Small intestine (tissue), 7 donors: ENCODE measurements at regions not wholly inside any gene's neighbourhood (a gene's known extent, or its start where the extent isn't known, plus 50 kb on each side); places are given as distances from the start of the nearest gene placed in this dataset.
"Not testable (repeated sequence)": the region's sequence is repeated elsewhere in the genome, so short reads cannot be mapped to it uniquely, and the experiment has no call there.

Experiments
- DNase-seq, 2 donors: peaks; one replicate each; pipeline versions ENCODE4 v3.0.0 to v3.0.0-alpha.2; 2013
- FAIRE-seq: peaks from 2 replicates; lab custom pipeline; 2012; peaks lifted over from hg19 to GRCh38; lab: Jason Lieb, UNC
- H3K27ac ChIP-seq, 3 donors: one replicate each; pipeline ENCODE4 v1.5.1; 2013; ENCODE audit warnings: low read length in 2 of 3, mild to moderate bottlenecking in 2 of 3, control low read depth in 1 of 3, inconsistent platforms in 1 of 3, low read depth in 1 of 3, moderate library complexity in 1 of 3
- H3K27me3 ChIP-seq, 3 donors: one replicate each; pipeline ENCODE4 v1.6.1; 2013; ENCODE audit warnings: low read length in 3 of 3, inconsistent platforms in 1 of 3; ENCODE audit not compliant: control insufficient read depth in 3 of 3, insufficient read depth in 3 of 3
- H3K36me3 ChIP-seq, 3 donors: one replicate each; pipeline ENCODE4 v1.6.1; 2013; ENCODE audit warnings: low read length in 3 of 3, inconsistent platforms in 1 of 3, low read depth in 1 of 3, mild to moderate bottlenecking in 1 of 3, moderate library complexity in 1 of 3; ENCODE audit not compliant: control insufficient read depth in 3 of 3, insufficient read depth in 2 of 3
- H3K4me1 ChIP-seq, 3 donors: one replicate each; pipeline ENCODE4 v1.6.1; 2013; ENCODE audit warnings: low read length in 2 of 3, inconsistent platforms in 1 of 3, low read depth in 1 of 3, mild to moderate bottlenecking in 1 of 3, moderate library complexity in 1 of 3; ENCODE audit not compliant: control insufficient read depth in 3 of 3, insufficient read depth in 2 of 3
- H3K4me3 ChIP-seq, 3 donors: one replicate each; pipeline ENCODE4 v1.5.1; 2013; ENCODE audit warnings: low read length in 3 of 3, control low read depth in 1 of 3, inconsistent platforms in 1 of 3, low read depth in 1 of 3, mild to moderate bottlenecking in 1 of 3, moderate library complexity in 1 of 3
- H3K9me3 ChIP-seq, 2 donors: one replicate each; pipeline ENCODE4 v1.6.1; 2013; ENCODE audit warnings: low read depth in 1 of 2, low read length in 1 of 2; ENCODE audit not compliant: control insufficient read depth in 2 of 2, insufficient read depth in 1 of 2
- WGBS, 3 donors: extraction: QIAGEN DNeasy Blood & Tissue Kit; methylation state at CpG; one replicate each; pipeline ENCODE4 v1.1.7; 2013; 5-methylcytosine and 5-hydroxymethylcytosine counted together
- donor health status: healthy with polysubstance abuse.
- donor health status: control.
- donor health status: control.
- donor health status: Bipolar disorder and iron deficiency.
- donor health status: healthy.

- Histone ChIP-seq H3K36me3 (no peaks in the 10 kb centered on the region), H3K4me1 (no peaks in the 10 kb centered on the region), H3K27me3 (no peaks in the 10 kb centered on the region), H3K27ac (no peak overlapping the region), H3K4me3 (no peak overlapping the region), H3K9me3 (peaks cover 2 to 8% of the 10 kb centered on the region in 2 donors)
- FAIRE-seq (no peak), DNase-seq (no peak)
These were observed 1614.7 kb downstream of the KHDRBS2 start for GRCh38 chr6:60671369-60671768.

GRCh38 chr6:60670036-60670435, 1616.0 kb downstream of the KHDRBS2 start:
- H3K4me1 ChIP-seq: no peaks in the 10 kb centered on the region
- DNase-seq: no peak
- FAIRE-seq: no peak
- H3K36me3 ChIP-seq: no peaks in the 10 kb centered on the region
- no peaks in the 10 kb centered on the region for H3K27me3 ChIP-seq
- H3K9me3 ChIP-seq: peaks cover 2 to 12% of the 10 kb centered on the region in 2 donors
- no peak overlapping the region for H3K27ac ChIP-seq
- no peak overlapping the region for H3K4me3 ChIP-seq

GRCh38 chr6:60668428-60668827, 1617.6 kb downstream of the KHDRBS2 start:
- Histone ChIP-seq H3K27ac (no peak overlapping the region), H3K4me3 (no peak overlapping the region), H3K27me3 (no peaks in the 10 kb centered on the region), H3K4me1 (no peaks in the 10 kb centered on the region), H3K9me3 (peaks cover 2 to 13% of the 10 kb centered on the region in 2 donors), H3K36me3 (no peaks in the 10 kb centered on the region)
- WGBS, 3 donors: 35 to 65% (median 41%) methylated on average over 1 of the region's 1 CpG
- DNase-seq (no peak), FAIRE-seq (no peak)

- H3K4me3 ChIP-seq: not testable (repeated sequence)
These were observed 1622.8 kb downstream of the KHDRBS2 start for GRCh38 chr6:60663199-60663598.

GRCh38 chr6:60643870-60644269, 1642.2 kb downstream of the KHDRBS2 start:
- FAIRE-seq (no peak), DNase-seq (peak in 1 of 2 donors; percentile 1)
- no peaks in the 10 kb centered on the region for H3K36me3 ChIP-seq
- 77 to 93% (median 82%) methylated on average over 1 of the region's 1 CpG for WGBS, 3 donors
- H3K27me3 ChIP-seq: no peaks in the 10 kb centered on the region
- H3K4me3 ChIP-seq: no peak overlapping the region
- no peak overlapping the region for H3K27ac ChIP-seq
- peaks cover 0 to 2% of the 10 kb centered on the region in 2 donors for H3K9me3 ChIP-seq
- H3K4me1 ChIP-seq: no peaks in the 10 kb centered on the region

More at GRCh38 chr6:60663199-60663598, 1622.8 kb downstream of the KHDRBS2 start:
- not testable (repeated sequence) for DNase-seq, H3K4me1 ChIP-seq, H3K36me3 ChIP-seq, H3K27ac ChIP-seq, FAIRE-seq, H3K27me3 ChIP-seq
- peaks cover 2 to 10% of the 10 kb centered on the region in 2 donors for H3K9me3 ChIP-seq
- WGBS, 3 donors: 50 to 77% (median 52%) methylated on average over 5 of the region's 5 CpGs

- not testable (repeated sequence) for H3K36me3 ChIP-seq, H3K4me1 ChIP-seq, H3K9me3 ChIP-seq, DNase-seq, H3K27me3 ChIP-seq, H3K4me3 ChIP-seq, FAIRE-seq, H3K27ac ChIP-seq
These were observed 1646.8 kb downstream of the KHDRBS2 start for GRCh38 chr6:60639185-60639584.
